Hepatocyte (in vitro differentiated cells): ENCODE measurements at regions not wholly inside any gene's neighbourhood (a gene's known extent, or its start where the extent isn't known, plus 50 kb on each side); places are given as distances from the start of the nearest gene placed in this dataset.
"Not testable (repeated sequence)": the region's sequence is repeated elsewhere in the genome, so short reads cannot be mapped to it uniquely, and the experiment has no call there.

Source experiments
- DNase-seq: peaks from one replicate; pipeline ENCODE4 v3.0.0-alpha.2; 2016; ENCODE audit warnings: low spot score
- H2AFZ ChIP-seq: fragments of 200-600 bp; sonication (generic); 2 replicates; pipeline ENCODE4 v1.6.0; 2016; ENCODE audit warnings: antibody characterized with exemption, mild to moderate bottlenecking
- H3K27ac ChIP-seq: fragments of 200-600 bp; sonication (generic); 2 replicates; pipeline ENCODE4 v1.5.1; 2016; ENCODE audit warnings: mild to moderate bottlenecking
- H3K27me3 ChIP-seq: fragments of 200-600 bp; sonication (generic); 2 replicates; pipeline ENCODE4 v1.6.1; 2016
- H3K36me3 ChIP-seq: fragments of 200-600 bp; sonication (generic); replicated peaks from 2 replicates; pipeline ENCODE4 v1.5.1; 2016; ENCODE audit warnings: low read depth; ENCODE audit not compliant: insufficient read depth
- H3K4me1 ChIP-seq: fragments of 200-600 bp; sonication (generic); 2 replicates; pipeline ENCODE4 v1.5.1; 2016; ENCODE audit warnings: mild to moderate bottlenecking, moderate library complexity; ENCODE audit not compliant: insufficient read depth
- H3K4me2 ChIP-seq: fragments of 200-600 bp; sonication (generic); 2 replicates; pipeline ENCODE4 v1.6.0; 2016
- H3K4me3 ChIP-seq: fragments of 200-600 bp; sonication (generic); 2 replicates; pipeline ENCODE4 v1.5.1; 2016; ENCODE audit warnings: mild to moderate bottlenecking
- H3K79me2 ChIP-seq: fragments of 200-600 bp; sonication (generic); 2 replicates; pipeline ENCODE4 v1.6.0; 2017; ENCODE audit warnings: mild to moderate bottlenecking
- H3K9me2 ChIP-seq: fragments of 200-600 bp; sonication (generic); replicated peaks from 2 replicates; pipeline ENCODE4 v1.6.0; 2017; ENCODE audit warnings: mild to moderate bottlenecking; ENCODE audit not compliant: insufficient read depth
- H3K9me3 ChIP-seq: fragments of 200-600 bp; sonication (generic); 2 replicates; pipeline ENCODE4 v1.5.1; 2016; ENCODE audit warnings: low read depth, mild to moderate bottlenecking
- H4K20me1 ChIP-seq: fragments of 200-600 bp; sonication (generic); 2 replicates; pipeline ENCODE4 v1.6.0; 2016; ENCODE audit warnings: mild to moderate bottlenecking; ENCODE audit not compliant: insufficient read depth, poor library complexity, severe bottlenecking
- WGBS: methylation state at CpG from one replicate; pipeline ENCODE4 v1.1.6; 2016; ENCODE audit warnings: low lambda C conversion rate; ENCODE audit errors: missing lambda C conversion rate; 5-methylcytosine and 5-hydroxymethylcytosine counted together

- not testable (repeated sequence) for H3K4me3 ChIP-seq, H3K4me1 ChIP-seq, H3K27ac ChIP-seq, H3K27me3 ChIP-seq, H2AFZ ChIP-seq, H3K79me2 ChIP-seq, H3K9me3 ChIP-seq, DNase-seq, H4K20me1 ChIP-seq, H3K4me2 ChIP-seq, H3K36me3 ChIP-seq, H3K9me2 ChIP-seq
- WGBS, result 78% methylated on average over 16 of the region's 20 CpGs
Observed at GRCh38 chr9:65566018-65566417, 109.7 kb upstream of the ZNG1E start.

GRCh38 chr9:65519018-65519417 lies 156.7 kb upstream of the ZNG1E start:
- H3K9me3 ChIP-seq, H3K36me3 ChIP-seq, H2AFZ ChIP-seq, H4K20me1 ChIP-seq, H3K27ac ChIP-seq, H3K4me2 ChIP-seq, DNase-seq, H3K4me3 ChIP-seq, H3K9me2 ChIP-seq, H3K27me3 ChIP-seq, H3K4me1 ChIP-seq, H3K79me2 ChIP-seq: not testable (repeated sequence)
- WGBS, result 77% methylated on average over 6 of the region's 15 CpGs

DNA sequence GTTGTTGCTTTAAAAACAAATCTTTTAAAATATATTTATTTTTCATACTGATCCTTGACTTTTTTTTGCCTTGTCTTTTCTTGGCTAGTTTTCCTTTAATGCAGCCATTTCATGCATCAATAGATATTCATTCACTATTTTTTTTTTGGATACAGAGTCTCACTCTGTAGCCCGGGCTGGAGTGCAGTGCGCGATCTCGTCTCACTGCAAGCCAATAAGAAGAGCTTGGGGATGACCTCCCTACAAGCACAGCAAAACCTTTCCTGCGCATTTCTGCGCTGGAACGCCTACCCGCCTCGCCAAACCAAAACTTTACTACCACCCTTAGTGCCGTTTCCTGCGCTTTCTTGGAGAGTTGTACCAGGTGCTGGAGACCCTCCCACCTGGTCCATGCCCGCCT lies 161.3 kb upstream of the ZNG1E start:
- not testable (repeated sequence) for H3K9me2 ChIP-seq, H3K4me2 ChIP-seq, H2AFZ ChIP-seq, H3K4me1 ChIP-seq, H3K9me3 ChIP-seq, H4K20me1 ChIP-seq, H3K4me3 ChIP-seq, H3K27ac ChIP-seq, H3K79me2 ChIP-seq, DNase-seq, H3K27me3 ChIP-seq, H3K36me3 ChIP-seq
- 91% methylated on average over 12 of the region's 12 CpGs for WGBS

DNA sequence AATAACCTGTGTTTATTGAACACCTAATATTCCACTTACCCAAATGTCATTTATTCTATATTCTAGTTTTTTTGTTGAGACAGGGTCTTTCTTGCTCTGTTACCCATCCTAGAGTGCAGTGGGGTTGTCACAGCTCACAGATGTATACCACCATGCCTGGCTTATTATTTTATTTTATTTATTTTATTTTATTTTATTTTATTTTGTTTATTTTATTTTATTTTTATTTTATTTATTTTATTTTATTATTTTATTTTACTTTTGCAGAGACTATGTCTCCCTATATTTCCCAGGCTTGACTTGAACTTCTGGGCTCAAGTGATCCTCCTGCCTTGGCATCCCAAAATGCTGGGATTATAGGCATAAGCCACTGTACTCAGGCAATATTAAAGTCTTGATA lies 167.8 kb upstream of the ZNG1E start:
- H3K27me3 ChIP-seq, H3K27ac ChIP-seq, H3K9me3 ChIP-seq, H2AFZ ChIP-seq, H3K4me3 ChIP-seq, H3K4me2 ChIP-seq, H4K20me1 ChIP-seq, H3K79me2 ChIP-seq, DNase-seq, H3K36me3 ChIP-seq, H3K4me1 ChIP-seq, H3K9me2 ChIP-seq: not testable (repeated sequence)

GRCh38 chr9:65504686-65505085 lies 171.0 kb upstream of the ZNG1E start:
- 71% methylated on average over 6 of the region's 7 CpGs for WGBS
- H3K9me2 ChIP-seq, H3K79me2 ChIP-seq: not testable (repeated sequence)

DNA sequence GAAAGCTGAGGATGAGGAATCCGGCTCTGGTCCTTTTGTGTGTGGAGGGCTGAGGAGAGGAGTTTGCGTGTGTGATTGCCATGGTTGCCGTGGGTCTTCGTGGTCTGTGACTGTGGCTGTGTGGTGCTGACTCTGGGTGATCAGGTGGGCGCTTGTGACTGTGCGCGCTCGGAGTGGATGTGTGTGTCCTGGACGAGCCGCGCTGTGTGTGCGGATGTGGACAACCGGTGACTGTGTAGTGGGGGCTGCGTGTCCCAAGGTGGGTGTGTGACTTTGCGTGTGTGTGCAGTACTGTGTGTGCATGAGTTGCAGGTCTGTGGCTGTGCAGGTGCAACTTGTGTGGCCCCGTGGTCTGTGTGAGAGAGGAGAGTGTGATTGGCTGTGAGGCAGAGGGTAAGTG lies 172.0 kb upstream of the ZNG1E start:
- not testable (repeated sequence) for H3K4me2 ChIP-seq, H3K27ac ChIP-seq, H3K27me3 ChIP-seq, H3K9me3 ChIP-seq, H3K79me2 ChIP-seq, H3K36me3 ChIP-seq, H3K4me1 ChIP-seq, H3K4me3 ChIP-seq, DNase-seq, H3K9me2 ChIP-seq, H4K20me1 ChIP-seq, H2AFZ ChIP-seq
- 86% methylated on average over 16 of the region's 16 CpGs for WGBS

More at GRCh38 chr9:65504686-65505085, 171.0 kb upstream of the ZNG1E start:
- not testable (repeated sequence) for H3K9me3 ChIP-seq, H4K20me1 ChIP-seq, H2AFZ ChIP-seq, H3K4me1 ChIP-seq, H3K27me3 ChIP-seq, H3K4me2 ChIP-seq, H3K36me3 ChIP-seq, DNase-seq, H3K27ac ChIP-seq, H3K4me3 ChIP-seq

- H3K4me1 ChIP-seq, H4K20me1 ChIP-seq, H2AFZ ChIP-seq, H3K9me2 ChIP-seq, H3K4me3 ChIP-seq, DNase-seq, H3K27me3 ChIP-seq, H3K9me3 ChIP-seq, H3K27ac ChIP-seq, H3K4me2 ChIP-seq, H3K36me3 ChIP-seq, H3K79me2 ChIP-seq: not testable (repeated sequence)
- 80% methylated on average over 13 of the region's 13 CpGs for WGBS
Observed at GRCh38 chr9:65482890-65483289, 192.8 kb upstream of the ZNG1E start.

DNA sequence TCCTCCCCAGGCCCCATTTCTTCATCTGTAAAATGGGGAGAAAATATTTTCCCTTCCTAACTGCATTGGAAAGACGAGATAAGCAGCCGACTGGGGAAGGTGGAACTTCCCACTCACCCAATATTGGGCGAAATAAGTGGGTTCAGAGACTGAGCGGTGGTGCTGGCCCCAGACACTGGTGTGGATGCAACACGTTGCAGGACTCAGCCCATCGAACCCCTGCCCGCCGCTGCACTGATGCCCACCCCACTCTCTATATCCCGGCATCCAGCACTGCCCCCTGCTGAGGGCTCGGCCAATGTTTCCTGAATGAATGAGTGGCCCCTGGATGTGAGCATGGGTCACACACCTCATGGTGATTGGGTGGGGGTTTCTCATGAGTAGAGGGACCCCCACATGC lies 194.4 kb upstream of the ZNG1E start:
- H4K20me1 ChIP-seq, H3K27ac ChIP-seq, H3K79me2 ChIP-seq, H3K4me2 ChIP-seq, H3K4me1 ChIP-seq, H3K36me3 ChIP-seq, H2AFZ ChIP-seq, DNase-seq, H3K27me3 ChIP-seq, H3K4me3 ChIP-seq, H3K9me2 ChIP-seq, H3K9me3 ChIP-seq: not testable (repeated sequence)
- 82% methylated on average over 10 of the region's 10 CpGs for WGBS

- H3K4me2 ChIP-seq, H3K4me3 ChIP-seq, H3K36me3 ChIP-seq, H3K9me2 ChIP-seq, H3K4me1 ChIP-seq, DNase-seq, H3K79me2 ChIP-seq, H2AFZ ChIP-seq, H3K9me3 ChIP-seq, H4K20me1 ChIP-seq, H3K27me3 ChIP-seq, H3K27ac ChIP-seq: not testable (repeated sequence)
- WGBS, result 79% methylated on average over 7 of the region's 7 CpGs
Observed at GRCh38 chr9:65474891-65475290, 189.9 kb upstream of the FOXD4L5 start.
